Sigmoid colon (tissue), 6 donors: ENCODE measurements at regions not wholly inside any gene's neighbourhood (a gene's known extent, or its start where the extent isn't known, plus 50 kb on each side); places are given as distances from the start of the nearest gene placed in this dataset.
A peak's percentile ranks its signal among the peaks of the same experiment; 100 is the strongest.

ENCODE experiments used
- DNase-seq: peaks from one replicate; pipeline ENCODE4 v3.0.0-alpha.2; 2019
- H3K27ac ChIP-seq, 4 donors: fragments of 200-600 bp; sonication (generic); one replicate each; pipeline ENCODE4 v1.5.1; 2016 to 2019; ENCODE audit warnings: mild to moderate bottlenecking in 1 of 4
- H3K27me3 ChIP-seq, 3 donors: fragments of 200-600 bp; sonication (generic); one replicate each; pipeline ENCODE4 v1.5.1; 2019; ENCODE audit warnings: mild to moderate bottlenecking in 1 of 3
- H3K36me3 ChIP-seq, 4 donors: fragments of 200-600 bp; sonication (generic); one replicate each; pipeline ENCODE4 v1.5.1; 2016 to 2019
- H3K4me1 ChIP-seq, 4 donors: fragments of 200-600 bp; sonication (generic); one replicate each; pipeline ENCODE4 v1.5.1; 2017 to 2019
- H3K4me3 ChIP-seq, 4 donors: fragments of 200-600 bp; sonication (generic); one replicate each; pipeline ENCODE4 v1.5.1; 2017 to 2019; ENCODE audit warnings: mild to moderate bottlenecking in 2 of 4, moderate library complexity in 1 of 4
- H3K9me3 ChIP-seq, 4 donors: fragments of 200-600 bp in 3 of 4; sonication (generic) in 3 of 4; one replicate each; pipeline versions ENCODE4 v1.5.1 to v1.6.1; 2013 to 2019
- EP300 ChIP-seq, 4 donors: sonication (generic); formaldehyde crosslinking; IDR thresholded peaks; one replicate each; pipeline ENCODE4 v1.6.1; 2017; ENCODE audit warnings: antibody characterized with exemption in 4 of 4
- POLR2A ChIP-seq, 2 donors: fragments of 450-650 bp; IDR thresholded peaks; one replicate each; pipeline ENCODE4 v1.6.1; 2016; ENCODE audit warnings: antibody characterized with exemption in 2 of 2, mild to moderate bottlenecking in 2 of 2, moderate library complexity in 2 of 2
- POLR2AphosphoS5 ChIP-seq, 4 donors: sonication (generic); formaldehyde crosslinking; IDR thresholded peaks; one replicate each; pipeline ENCODE4 v1.6.1; 2017; ENCODE audit warnings: antibody characterized with exemption in 4 of 4
- WGBS, 2 donors: extraction: QIAGEN DNeasy Blood & Tissue Kit; methylation state at CpG; one replicate each; pipeline ENCODE4 v1.1.7; 2013; 5-methylcytosine and 5-hydroxymethylcytosine counted together
- intact Hi-C: fragments of 100-400 bp; cut with DNase I; formaldehyde crosslinking; loops from one replicate; pipeline ENCODE4 v1.15.1; 2023
- TF ChIP-seq, protein P1 (sequence below), 4 experiments: fragments of 450-650 bp in 3 of 4; fragments of 200-600 bp in 1 of 4; IDR thresholded peaks; one replicate each; pipeline ENCODE4 v1.5.1; 2016 to 2019; ENCODE audit warnings: antibody characterized with exemption in 4 of 4, mild to moderate bottlenecking in 3 of 4, moderate library complexity in 2 of 4
- donor health status: healthy with polysubstance abuse.
- donor health status: healthy.

GRCh38 chr13:66212511-66212910, 1017.6 kb downstream of the PCDH9 start:
- intact Hi-C loops = no loop called here
- H3K9me3 ChIP-seq = no peaks in the 10 kb centered on the region
- no peak overlapping the region for H3K4me3 ChIP-seq
- H3K27me3 ChIP-seq = no peaks in the 10 kb centered on the region
- WGBS, 2 donors = 87% methylated on average over 1 of the region's 1 CpG
- H3K36me3 ChIP-seq = no peaks in the 10 kb centered on the region
- H3K4me1 ChIP-seq = peaks cover 0 to 20% (median 9%) of the 10 kb centered on the region in 4 donors
- DNase-seq = no peak
- no peak overlapping the region for H3K27ac ChIP-seq
- TF ChIP-seq, protein P1, sequence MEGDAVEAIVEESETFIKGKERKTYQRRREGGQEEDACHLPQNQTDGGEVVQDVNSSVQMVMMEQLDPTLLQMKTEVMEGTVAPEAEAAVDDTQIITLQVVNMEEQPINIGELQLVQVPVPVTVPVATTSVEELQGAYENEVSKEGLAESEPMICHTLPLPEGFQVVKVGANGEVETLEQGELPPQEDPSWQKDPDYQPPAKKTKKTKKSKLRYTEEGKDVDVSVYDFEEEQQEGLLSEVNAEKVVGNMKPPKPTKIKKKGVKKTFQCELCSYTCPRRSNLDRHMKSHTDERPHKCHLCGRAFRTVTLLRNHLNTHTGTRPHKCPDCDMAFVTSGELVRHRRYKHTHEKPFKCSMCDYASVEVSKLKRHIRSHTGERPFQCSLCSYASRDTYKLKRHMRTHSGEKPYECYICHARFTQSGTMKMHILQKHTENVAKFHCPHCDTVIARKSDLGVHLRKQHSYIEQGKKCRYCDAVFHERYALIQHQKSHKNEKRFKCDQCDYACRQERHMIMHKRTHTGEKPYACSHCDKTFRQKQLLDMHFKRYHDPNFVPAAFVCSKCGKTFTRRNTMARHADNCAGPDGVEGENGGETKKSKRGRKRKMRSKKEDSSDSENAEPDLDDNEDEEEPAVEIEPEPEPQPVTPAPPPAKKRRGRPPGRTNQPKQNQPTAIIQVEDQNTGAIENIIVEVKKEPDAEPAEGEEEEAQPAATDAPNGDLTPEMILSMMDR (IDR thresholded peaks at IDR 0.05) = no peak
- TF ChIP-seq POLR2A (IDR thresholded peaks at IDR 0.05) (no peak), EP300 (IDR thresholded peaks at IDR 0.05) (no peak), POLR2AphosphoS5 (IDR thresholded peaks at IDR 0.05) (no peak)

GRCh38 chr13:66210677-66211076, 1019.5 kb downstream of the PCDH9 start:
- Histone ChIP-seq H3K36me3 (no peaks in the 10 kb centered on the region), H3K9me3 (no peaks in the 10 kb centered on the region), H3K4me3 (no peak overlapping the region), H3K27me3 (no peaks in the 10 kb centered on the region), H3K27ac (peak overlapping the region in 2 of 4 donors; percentile 1 to 66), H3K4me1 (peaks cover 0 to 20% (median 9%) of the 10 kb centered on the region in 4 donors)
- no peak for DNase-seq
- TF ChIP-seq POLR2AphosphoS5 (IDR thresholded peaks at IDR 0.05) (peak in 3 of 4 donors; percentile 11 to 42 (median 29)), EP300 (IDR thresholded peaks at IDR 0.05) (no peak), POLR2A (IDR thresholded peaks at IDR 0.05) (no peak)
- TF ChIP-seq, protein P1 (IDR thresholded peaks at IDR 0.05) = no peak
- 86 to 90% methylated on average over 3 of the region's 3 CpGs for WGBS, 2 donors
- intact Hi-C loops = no loop called here

DNA sequence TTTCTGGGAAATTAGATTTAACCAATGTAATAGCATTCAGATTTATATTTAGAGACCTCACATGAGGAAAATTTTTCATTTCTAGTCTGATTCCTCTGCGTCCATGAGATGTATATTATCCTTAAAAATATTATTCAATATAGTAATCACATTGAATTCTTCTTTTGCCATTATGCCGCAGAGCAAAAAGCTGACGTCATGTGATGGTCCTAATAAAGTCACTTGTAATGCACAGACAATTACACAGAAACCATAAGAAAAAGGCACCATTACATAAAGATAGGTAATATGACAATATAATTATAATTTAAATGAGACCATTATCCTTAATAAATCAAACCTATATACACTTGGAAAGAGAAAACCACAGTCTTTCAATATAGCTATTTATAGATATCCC, 1021.5 kb downstream of the PCDH9 start:
- H3K27me3 ChIP-seq = no peaks in the 10 kb centered on the region
- H3K9me3 ChIP-seq = no peaks in the 10 kb centered on the region
- no peak overlapping the region for H3K4me3 ChIP-seq
- intact Hi-C loops = no loop called here
- TF ChIP-seq EP300 (IDR thresholded peaks at IDR 0.05) (no peak), POLR2AphosphoS5 (IDR thresholded peaks at IDR 0.05) (no peak), POLR2A (IDR thresholded peaks at IDR 0.05) (no peak)
- TF ChIP-seq, protein P1 (IDR thresholded peaks at IDR 0.05) = no peak
- H3K36me3 ChIP-seq = no peaks in the 10 kb centered on the region
- DNase-seq = no peak
- H3K27ac ChIP-seq = no peak overlapping the region
- H3K4me1 ChIP-seq = peaks cover 0 to 20% (median 9%) of the 10 kb centered on the region in 4 donors
- 64 to 65% methylated on average over 3 of the region's 3 CpGs for WGBS, 2 donors

DNA sequence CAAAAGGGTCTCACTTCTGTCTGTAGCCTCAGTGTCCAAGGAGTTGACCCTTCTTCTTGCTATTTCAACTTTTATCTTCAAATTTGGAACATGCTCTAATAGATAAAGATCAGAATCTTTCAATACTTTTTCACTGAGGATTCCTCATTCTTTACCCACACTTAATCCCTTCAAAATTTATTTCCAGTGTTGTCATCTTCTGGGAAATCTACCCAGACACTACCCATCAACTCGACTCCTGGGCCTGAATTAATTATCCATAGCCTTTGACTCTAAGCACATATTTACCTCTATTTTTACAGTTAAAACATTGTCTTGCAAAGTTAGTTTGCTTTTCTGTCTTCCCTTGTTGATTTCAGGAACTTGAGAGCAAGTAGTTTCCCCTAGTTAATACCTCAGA, 1022.5 kb downstream of the PCDH9 start:
- Histone ChIP-seq H3K4me1 (peaks cover 0 to 20% (median 9%) of the 10 kb centered on the region in 4 donors), H3K9me3 (no peaks in the 10 kb centered on the region), H3K4me3 (no peak overlapping the region), H3K36me3 (no peaks in the 10 kb centered on the region), H3K27me3 (no peaks in the 10 kb centered on the region), H3K27ac (no peak overlapping the region)
- no peak for DNase-seq
- TF ChIP-seq EP300 (IDR thresholded peaks at IDR 0.05) = no peak
- TF ChIP-seq, protein P1 (IDR thresholded peaks at IDR 0.05) = no peak
- intact Hi-C loops = no loop called here
- 50 to 61% methylated on average over 1 of the region's 1 CpG for WGBS, 2 donors

GRCh38 chr13:66205807-66206206, 1024.3 kb downstream of the PCDH9 start:
- intact Hi-C loops = no loop called here
- H3K4me3 ChIP-seq = no peak overlapping the region
- peaks cover 0 to 16% (median 6%) of the 10 kb centered on the region in 4 donors for H3K4me1 ChIP-seq
- H3K27ac ChIP-seq = no peak overlapping the region
- H3K27me3 ChIP-seq = no peaks in the 10 kb centered on the region
- no peak for DNase-seq
- H3K9me3 ChIP-seq = no peaks in the 10 kb centered on the region
- H3K36me3 ChIP-seq = no peaks in the 10 kb centered on the region
- no peak for TF ChIP-seq POLR2AphosphoS5 (IDR thresholded peaks at IDR 0.05)
- 35 to 37% methylated on average over 2 of the region's 2 CpGs for WGBS, 2 donors
